ENCODE measurements at regions not wholly inside any gene's neighbourhood (a gene's known extent, or its start where the extent isn't known, plus 50 kb on each side); places are given as distances from the start of the nearest gene placed in this dataset. TPM values are rescaled to one million over a fixed set of nuclear protein-coding genes. Genes with fewer than 3 reads are reported as not detected.

GRCh38 chr2:196587056-196587455, 52.5 kb upstream of the CCDC150 start:
- H3K27ac ChIP-seq = no peak overlapping the region
- H3K4me3 ChIP-seq = no peak overlapping the region
- no peak for DNase-seq
- TF ChIP-seq, protein P1, sequence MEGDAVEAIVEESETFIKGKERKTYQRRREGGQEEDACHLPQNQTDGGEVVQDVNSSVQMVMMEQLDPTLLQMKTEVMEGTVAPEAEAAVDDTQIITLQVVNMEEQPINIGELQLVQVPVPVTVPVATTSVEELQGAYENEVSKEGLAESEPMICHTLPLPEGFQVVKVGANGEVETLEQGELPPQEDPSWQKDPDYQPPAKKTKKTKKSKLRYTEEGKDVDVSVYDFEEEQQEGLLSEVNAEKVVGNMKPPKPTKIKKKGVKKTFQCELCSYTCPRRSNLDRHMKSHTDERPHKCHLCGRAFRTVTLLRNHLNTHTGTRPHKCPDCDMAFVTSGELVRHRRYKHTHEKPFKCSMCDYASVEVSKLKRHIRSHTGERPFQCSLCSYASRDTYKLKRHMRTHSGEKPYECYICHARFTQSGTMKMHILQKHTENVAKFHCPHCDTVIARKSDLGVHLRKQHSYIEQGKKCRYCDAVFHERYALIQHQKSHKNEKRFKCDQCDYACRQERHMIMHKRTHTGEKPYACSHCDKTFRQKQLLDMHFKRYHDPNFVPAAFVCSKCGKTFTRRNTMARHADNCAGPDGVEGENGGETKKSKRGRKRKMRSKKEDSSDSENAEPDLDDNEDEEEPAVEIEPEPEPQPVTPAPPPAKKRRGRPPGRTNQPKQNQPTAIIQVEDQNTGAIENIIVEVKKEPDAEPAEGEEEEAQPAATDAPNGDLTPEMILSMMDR (IDR thresholded peaks at IDR 0.05) = no peak
- TF ChIP-seq POLR2A (IDR thresholded peaks at IDR 0.05) = no peak
- TF ChIP-seq EP300 (IDR thresholded peaks at IDR 0.05) = no peak
- 76 to 85% (median 83%) methylated on average over 3 of the region's 3 CpGs for WGBS, 3 donors
- no peaks in the 10 kb centered on the region for H3K4me1 ChIP-seq (ENCODE audit: insufficient read depth)
- intact Hi-C loops (cut with DNase I) = no loop called here
- no peaks in the 10 kb centered on the region for H3K9me3 ChIP-seq
- H3K27me3 ChIP-seq = no peaks in the 10 kb centered on the region
- no peaks in the 10 kb centered on the region for H3K36me3 ChIP-seq

DNA sequence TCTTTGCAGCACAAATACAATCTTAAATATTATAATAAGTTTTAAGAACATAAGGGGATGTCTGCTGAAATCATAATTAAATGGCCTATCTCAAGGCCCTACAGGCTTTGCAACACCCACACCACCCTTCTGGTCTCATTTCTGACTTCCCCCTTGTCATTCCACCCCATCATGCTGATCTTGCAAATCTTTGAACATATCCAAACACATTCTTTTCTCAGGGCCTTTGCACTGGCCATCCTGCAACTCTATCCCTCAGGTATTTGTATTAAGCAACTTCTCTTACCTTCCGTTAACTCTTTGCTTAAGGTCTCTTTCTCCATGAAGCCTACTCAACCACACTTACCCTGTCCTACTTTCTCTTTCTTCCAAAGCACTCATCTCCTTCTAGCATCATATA, 51.8 kb upstream of the CCDC150 start:
- intact Hi-C loops (cut with DNase I) = no loop called here
- Histone ChIP-seq H3K9me3 (no peaks in the 10 kb centered on the region), H3K27ac (no peak overlapping the region), H3K36me3 (no peaks in the 10 kb centered on the region), H3K4me3 (no peak overlapping the region), H3K4me1 (ENCODE audit: insufficient read depth) (no peaks in the 10 kb centered on the region), H3K27me3 (no peaks in the 10 kb centered on the region)
- WGBS, 3 donors = 0 to 2% (median 0%) methylated on average over 1 of the region's 1 CpG
- TF ChIP-seq POLR2A (IDR thresholded peaks at IDR 0.05) = no peak
- no peak for TF ChIP-seq EP300 (IDR thresholded peaks at IDR 0.05)
- TF ChIP-seq, protein P1 (IDR thresholded peaks at IDR 0.05) = no peak
- no peak for DNase-seq

GRCh38 chr2:196589419-196589818, 50.1 kb upstream of the CCDC150 start:
- DNase-seq = no peak
- TF ChIP-seq, protein P1 (IDR thresholded peaks at IDR 0.05) = no peak
- TF ChIP-seq EP300 (IDR thresholded peaks at IDR 0.05) = no peak
- TF ChIP-seq POLR2A (IDR thresholded peaks at IDR 0.05) = no peak
- Histone ChIP-seq H3K27ac (no peak overlapping the region), H3K4me1 (ENCODE audit: insufficient read depth) (peaks cover 5% of the 10 kb centered on the region), H3K36me3 (no peaks in the 10 kb centered on the region), H3K4me3 (no peak overlapping the region), H3K27me3 (no peaks in the 10 kb centered on the region), H3K9me3 (no peaks in the 10 kb centered on the region)
- intact Hi-C loops (cut with DNase I) = no loop called here
- 95 to 97% (median 96%) methylated on average over 1 of the region's 1 CpG for WGBS, 3 donors

Small RNAs in the stretch of these regions (small RNA-seq; reads per million reads assigned to genes)
- gene RN7SL820P = not detected

All from ovary (tissue), 7 donors.